SU-DHL-6 (cell line): ENCODE measurements at regions not wholly inside any gene's neighbourhood (a gene's known extent, or its start where the extent isn't known, plus 50 kb on each side); places are given as distances from the start of the nearest gene placed in this dataset.

Experiments
- H2AFZ ChIP-seq: fragments of 200-600 bp; sonication (generic); 2 replicates; pipeline ENCODE4 v1.6.1; 2014; ENCODE audit warnings: low read depth, mild to moderate bottlenecking, moderate library complexity, mixed read lengths, antibody characterized with exemption, low read length; ENCODE audit not compliant: severe bottlenecking
- H3F3A ChIP-seq: fragments of 200-600 bp; shearing (Covaris generic); 2 replicates; pipeline ENCODE4 v1.6.0; 2016; ENCODE audit warnings: antibody characterized with exemption, mild to moderate bottlenecking; ENCODE audit not compliant: insufficient read depth
- H3K27ac ChIP-seq: fragments of 200-600 bp; sonication (generic); 2 replicates; pipeline ENCODE4 v1.5.1; 2016; ENCODE audit warnings: low read depth, mild to moderate bottlenecking, low read length, moderate library complexity, mixed read lengths
- H3K27me3 ChIP-seq: fragments of 200-600 bp; sonication (generic), shearing (Covaris generic); 2 replicates; pipeline ENCODE4 v1.6.0; 2014; ENCODE audit warnings: mild to moderate bottlenecking, low read length
- H3K36me3 ChIP-seq: fragments of 200-600 bp; sonication (generic); 2 replicates; pipeline ENCODE4 v1.6.1; 2014; ENCODE audit warnings: mild to moderate bottlenecking, low read length, mixed read lengths
- H3K4me2 ChIP-seq: fragments of 300-600, 200-600 bp; shearing (Covaris generic), sonication (generic); 2 replicates; pipeline ENCODE4 v1.6.0; 2014; ENCODE audit warnings: low read length, low read depth, mild to moderate bottlenecking; ENCODE audit not compliant: poor library complexity, severe bottlenecking
- H3K4me3 ChIP-seq: fragments of 200-600 bp; sonication (generic); 2 replicates; pipeline ENCODE4 v1.5.1; 2014; ENCODE audit warnings: antibody characterized with exemption, low read length, mild to moderate bottlenecking, mixed read lengths; ENCODE audit not compliant: insufficient read depth, poor library complexity, severe bottlenecking
- H3K79me2 ChIP-seq: fragments of 200-600 bp; sonication (generic); 2 replicates; pipeline ENCODE4 v1.6.1; 2014; ENCODE audit warnings: mild to moderate bottlenecking, low read length, moderate library complexity; ENCODE audit not compliant: insufficient read depth
- H3K9ac ChIP-seq: fragments of 200-600 bp; sonication (generic); 2 replicates; pipeline ENCODE4 v1.7.0; 2014; ENCODE audit warnings: mild to moderate bottlenecking, low read length
- H3K9me2 ChIP-seq: fragments of 200-600 bp; sonication (generic); replicated peaks from 2 replicates; pipeline ENCODE4 v1.6.1; 2014; ENCODE audit warnings: low read length; ENCODE audit not compliant: insufficient read depth
- H3K9me3 ChIP-seq: fragments of 200-600 bp; sonication (generic); 2 replicates; pipeline ENCODE4 v1.6.1; 2014; ENCODE audit warnings: low read length, mixed read lengths; ENCODE audit not compliant: insufficient read depth
- H4K20me1 ChIP-seq: fragments of 200-600 bp; sonication (generic); 2 replicates; pipeline ENCODE4 v1.6.1; 2014; ENCODE audit warnings: low read depth, mild to moderate bottlenecking, antibody characterized with exemption, low read length, moderate library complexity, mixed read lengths
- CTCF ChIP-seq: fragments of 200-600 bp; sonication (generic); IDR thresholded peaks from one replicate; pipeline ENCODE4 v1.5.1; 2017; ENCODE audit warnings: antibody characterized with exemption, mild to moderate bottlenecking, low read length, moderate library complexity; ENCODE audit not compliant: insufficient read depth, poor library complexity, severe bottlenecking
- EZH2phosphoT487 ChIP-seq: fragments of 200-600 bp; sonication (generic), shearing (Covaris generic); conservative IDR thresholded peaks from 2 replicates; pipeline ENCODE4 v1.6.1; 2018; ENCODE audit warnings: mild to moderate bottlenecking, antibody characterized with exemption, low read length, moderate library complexity, mixed read lengths

GRCh38 chr11:91310085-91310484 lies 914.5 kb upstream of the FAT3 start:
- H3K9me2 ChIP-seq = no peaks in the 10 kb centered on the region
- no peak overlapping the region for H3K9ac ChIP-seq
- no peaks in the 10 kb centered on the region for H3K36me3 ChIP-seq
- H2AFZ ChIP-seq = no peak overlapping the region
- no peaks in the 10 kb centered on the region for H4K20me1 ChIP-seq
- H3K4me2 ChIP-seq = no peak overlapping the region
- H3K9me3 ChIP-seq = no peaks in the 10 kb centered on the region
- H3F3A ChIP-seq = no peaks in the 10 kb centered on the region
- no peaks in the 10 kb centered on the region for H3K27me3 ChIP-seq
- H3K27ac ChIP-seq = no peak overlapping the region
- no peaks in the 10 kb centered on the region for H3K79me2 ChIP-seq
- H3K4me3 ChIP-seq = no peak overlapping the region
- TF ChIP-seq CTCF = no peak
- TF ChIP-seq EZH2phosphoT487 = no peak

GRCh38 chr11:91308069-91308468 lies 916.5 kb upstream of the FAT3 start:
- H3F3A ChIP-seq = no peaks in the 10 kb centered on the region
- H2AFZ ChIP-seq = no peak overlapping the region
- TF ChIP-seq EZH2phosphoT487 = no peak
- TF ChIP-seq CTCF = no peak
- no peaks in the 10 kb centered on the region for H4K20me1 ChIP-seq
- H3K27me3 ChIP-seq = no peaks in the 10 kb centered on the region
- H3K27ac ChIP-seq = no peak overlapping the region
- H3K9ac ChIP-seq = no peak overlapping the region
- H3K36me3 ChIP-seq = no peaks in the 10 kb centered on the region
- H3K4me3 ChIP-seq = no peak overlapping the region
- H3K79me2 ChIP-seq = no peaks in the 10 kb centered on the region
- no peaks in the 10 kb centered on the region for H3K9me2 ChIP-seq
- no peak overlapping the region for H3K4me2 ChIP-seq
- H3K9me3 ChIP-seq = no peaks in the 10 kb centered on the region

GRCh38 chr11:91305402-91305801 lies 919.2 kb upstream of the FAT3 start:
- TF ChIP-seq EZH2phosphoT487 = no peak
- no peak for TF ChIP-seq CTCF
- Histone ChIP-seq H3K27me3 (no peaks in the 10 kb centered on the region), H3K9ac (no peak overlapping the region), H2AFZ (no peak overlapping the region), H3K27ac (no peak overlapping the region), H3K9me2 (no peaks in the 10 kb centered on the region), H3K4me2 (no peak overlapping the region), H3K9me3 (no peaks in the 10 kb centered on the region), H4K20me1 (no peaks in the 10 kb centered on the region), H3K4me3 (no peak overlapping the region), H3F3A (no peaks in the 10 kb centered on the region), H3K79me2 (no peaks in the 10 kb centered on the region), H3K36me3 (no peaks in the 10 kb centered on the region)

GRCh38 chr11:91303749-91304148 lies 920.9 kb upstream of the FAT3 start:
- no peaks in the 10 kb centered on the region for H3K36me3 ChIP-seq
- H3K9me3 ChIP-seq = no peaks in the 10 kb centered on the region
- no peak overlapping the region for H2AFZ ChIP-seq
- no peaks in the 10 kb centered on the region for H3K27me3 ChIP-seq
- H3F3A ChIP-seq = no peaks in the 10 kb centered on the region
- H3K4me3 ChIP-seq = no peak overlapping the region
- H3K79me2 ChIP-seq = no peaks in the 10 kb centered on the region
- no peak for TF ChIP-seq CTCF
- TF ChIP-seq EZH2phosphoT487 = no peak
- H3K9ac ChIP-seq = no peak overlapping the region
- no peaks in the 10 kb centered on the region for H4K20me1 ChIP-seq
- no peak overlapping the region for H3K27ac ChIP-seq
- no peaks in the 10 kb centered on the region for H3K9me2 ChIP-seq
- H3K4me2 ChIP-seq = no peak overlapping the region
